GM18498 (cell line): ENCODE measurements at regions not wholly inside any gene's neighbourhood (a gene's known extent, or its start where the extent isn't known, plus 50 kb on each side); places are given as distances from the start of the nearest gene placed in this dataset.

Experiments used
- ATAC-seq: cut with Tn5 transposase; IDR thresholded peaks from one replicate; pipeline ENCODE4 v1.9.1; 2021; ENCODE audit warnings: mild to moderate bottlenecking, moderate library complexity; ENCODE audit not compliant: unreplicated experiment

- no peak for ATAC-seq
These were observed 381.4 kb downstream of the PLPP3 start for GRCh38 chr1:56197946-56198345.

- ATAC-seq: no peak
These were observed 382.5 kb downstream of the PLPP3 start for GRCh38 chr1:56196839-56197238.

- no peak for ATAC-seq
These were observed 384.6 kb downstream of the PLPP3 start for GRCh38 chr1:56194701-56195300.

- no peak for ATAC-seq
These were observed 385.7 kb downstream of the PLPP3 start for GRCh38 chr1:56193656-56194055.

GRCh38 chr1:56191369-56191768, 388.0 kb downstream of the PLPP3 start:
- no peak for ATAC-seq

GRCh38 chr1:56190806-56191365, 388.5 kb downstream of the PLPP3 start:
- ATAC-seq: no peak

- ATAC-seq: no peak
These were observed 389.2 kb downstream of the PLPP3 start for GRCh38 chr1:56189946-56190805.

- ATAC-seq: no peak
These were observed 389.9 kb downstream of the PLPP3 start for GRCh38 chr1:56189454-56189853.

GRCh38 chr1:56188855-56189254, 390.5 kb downstream of the PLPP3 start:
- ATAC-seq: no peak

GRCh38 chr1:56188221-56188620, 391.1 kb downstream of the PLPP3 start:
- ATAC-seq: no peak

- no peak for ATAC-seq
These were observed 392.0 kb downstream of the PLPP3 start for GRCh38 chr1:56187405-56187804.

- no peak for ATAC-seq
These were observed 393.9 kb downstream of the PLPP3 start for GRCh38 chr1:56185493-56185892.

GRCh38 chr1:56183151-56183550, 396.2 kb downstream of the PLPP3 start:
- ATAC-seq: no peak

GRCh38 chr1:56180520-56181190, 398.7 kb downstream of the PLPP3 start:
- ATAC-seq: no peak

GRCh38 chr1:56179543-56179942, 399.8 kb downstream of the PLPP3 start:
- no peak for ATAC-seq

- no peak for ATAC-seq
These were observed 404.2 kb downstream of the PLPP3 start for GRCh38 chr1:56175211-56175610.

GRCh38 chr1:56174176-56174885, 405.0 kb downstream of the PLPP3 start:
- no peak for ATAC-seq

- no peak for ATAC-seq
These were observed 405.6 kb downstream of the PLPP3 start for GRCh38 chr1:56173736-56174135.

- ATAC-seq: no peak
These were observed 407.7 kb downstream of the PLPP3 start for GRCh38 chr1:56171670-56172069.

- no peak for ATAC-seq
These were observed 408.5 kb downstream of the PLPP3 start for GRCh38 chr1:56170784-56171320.

- no peak for ATAC-seq
These were observed 409.5 kb downstream of the PLPP3 start for GRCh38 chr1:56169856-56170255.
